ENCODE measurements at regions not wholly inside any gene's neighbourhood (a gene's known extent, or its start where the extent isn't known, plus 50 kb on each side); places are given as distances from the start of the nearest gene placed in this dataset.

DNA sequence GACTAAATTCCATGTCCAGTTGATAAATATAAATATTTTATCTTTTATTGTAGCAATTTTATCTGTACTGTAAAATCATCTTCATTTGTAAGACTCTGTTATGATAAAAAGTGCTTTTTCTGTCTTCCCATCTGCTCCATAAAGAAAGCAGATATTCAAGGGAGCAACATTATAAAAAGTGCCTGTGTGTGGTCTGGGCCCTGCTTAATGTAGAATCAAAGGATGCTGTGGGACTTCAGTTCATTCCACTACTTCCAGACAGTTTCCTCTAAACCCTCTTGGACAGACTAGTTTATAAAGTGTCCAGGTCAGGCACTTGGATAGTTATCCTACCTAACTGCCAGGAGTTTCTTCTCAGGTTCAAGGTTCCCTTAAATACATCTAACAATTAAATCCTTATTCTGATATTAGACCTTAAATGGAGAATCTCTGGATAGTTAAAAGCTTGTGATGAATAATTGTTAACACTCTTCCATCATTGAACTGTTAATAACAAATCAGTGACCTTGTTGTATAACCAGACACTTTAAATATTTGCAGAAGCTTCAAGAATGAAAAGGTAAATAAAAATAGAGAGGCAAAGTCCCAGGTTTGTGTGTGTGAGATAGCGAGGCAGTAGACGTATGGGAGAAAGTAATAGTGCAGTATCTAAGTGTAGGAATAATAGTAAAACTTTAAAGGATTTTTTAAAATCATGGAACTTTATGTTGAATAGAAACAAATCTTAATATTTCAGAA lies 237.5 kb upstream of the CTSO start:
- POLR2A ChIA-PET, result interaction anchor here (1.1 kb wide), 1 partner anchor 237 kb away, joined by 4 read pairs; the partner anchor contains the start of gene CTSO
- CTCF ChIA-PET, result no interaction called here

GRCh38 chr4:156190615-156191014 lies 236.9 kb upstream of the CTSO start:
- no peak for TF ChIP-seq CTCF (IDR thresholded peaks at IDR 0.05; ENCODE audit: insufficient read depth, low read length, missing control alignments)
- POLR2A ChIA-PET, result interaction anchor here (1.1 kb wide), 1 partner anchor 237 kb away, joined by 4 read pairs; the partner anchor contains the start of gene CTSO
- no peak overlapping the region for H3K4me3 ChIP-seq (ENCODE audit: low read depth, low read length)
- peak; percentile 75 for DNase-seq (ENCODE audit: low read depth, low spot score)
- CTCF ChIA-PET, result no interaction called here

More for the DNA sequence above, 237.5 kb upstream of the CTSO start:
- H3K4me3 ChIP-seq (ENCODE audit: low read depth, low read length), result no peak overlapping the region
- no peak for DNase-seq (ENCODE audit: low read depth, low spot score)
- no peak for TF ChIP-seq CTCF (IDR thresholded peaks at IDR 0.05; ENCODE audit: insufficient read depth, low read length, missing control alignments)

DNA sequence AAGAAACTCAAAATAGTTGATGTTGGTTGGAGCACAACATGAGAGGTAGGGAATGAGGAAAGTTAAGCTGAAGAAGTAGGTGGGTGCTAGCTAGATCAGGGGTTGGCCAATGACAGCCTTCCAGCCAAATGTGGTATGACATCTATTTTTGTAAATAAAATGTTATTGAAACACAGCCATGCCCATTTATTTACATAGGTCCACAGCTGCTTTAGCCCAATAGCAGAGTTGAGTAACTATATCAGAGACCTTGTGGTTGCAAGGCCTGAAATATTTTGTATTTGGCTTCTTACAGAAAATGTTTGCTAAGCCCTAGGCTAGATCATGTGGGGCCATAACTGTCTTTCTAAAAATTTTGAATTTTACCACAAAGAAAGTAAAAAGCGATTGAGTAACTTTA lies 234.9 kb upstream of the CTSO start:
- no peak overlapping the region for H3K4me3 ChIP-seq (ENCODE audit: low read depth, low read length)
- ChIA-PET CTCF (no interaction called here), POLR2A (no interaction called here)
- TF ChIP-seq CTCF (IDR thresholded peaks at IDR 0.05; ENCODE audit: insufficient read depth, low read length, missing control alignments), result no peak
- DNase-seq (ENCODE audit: low read depth, low spot score), result no peak

DNA sequence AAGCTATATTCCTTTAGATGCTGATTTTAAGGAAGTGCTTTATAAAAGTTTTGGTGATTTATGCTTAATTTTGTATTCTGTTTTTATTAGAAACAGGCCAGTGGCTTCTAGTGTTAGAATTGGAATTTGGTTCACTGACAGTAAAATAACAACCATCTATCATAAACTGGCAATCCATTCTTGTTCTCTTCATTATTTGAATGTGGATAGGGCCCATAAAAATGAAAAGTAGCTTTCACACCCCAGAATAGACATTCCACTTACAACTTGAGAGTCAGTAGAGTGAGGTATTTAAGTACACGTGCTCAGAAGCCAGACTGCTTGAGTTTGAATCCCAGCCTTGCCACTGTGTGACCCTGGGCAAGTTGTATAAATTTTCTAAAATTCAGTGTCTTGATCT lies 232.4 kb upstream of the CTSO start:
- CTCF ChIA-PET, result interaction anchor here (1.1 to 1.5 kb wide), 2 partner anchors 10 to 73 kb away, joined by 4 read pairs; no protein-coding TSS in a partner anchor
- H3K4me3 ChIP-seq (ENCODE audit: low read depth, low read length), result no peak overlapping the region
- no peak for DNase-seq (ENCODE audit: low read depth, low spot score)
- TF ChIP-seq CTCF (IDR thresholded peaks at IDR 0.05; ENCODE audit: insufficient read depth, low read length, missing control alignments), result no peak
- POLR2A ChIA-PET, result no interaction called here

DNA sequence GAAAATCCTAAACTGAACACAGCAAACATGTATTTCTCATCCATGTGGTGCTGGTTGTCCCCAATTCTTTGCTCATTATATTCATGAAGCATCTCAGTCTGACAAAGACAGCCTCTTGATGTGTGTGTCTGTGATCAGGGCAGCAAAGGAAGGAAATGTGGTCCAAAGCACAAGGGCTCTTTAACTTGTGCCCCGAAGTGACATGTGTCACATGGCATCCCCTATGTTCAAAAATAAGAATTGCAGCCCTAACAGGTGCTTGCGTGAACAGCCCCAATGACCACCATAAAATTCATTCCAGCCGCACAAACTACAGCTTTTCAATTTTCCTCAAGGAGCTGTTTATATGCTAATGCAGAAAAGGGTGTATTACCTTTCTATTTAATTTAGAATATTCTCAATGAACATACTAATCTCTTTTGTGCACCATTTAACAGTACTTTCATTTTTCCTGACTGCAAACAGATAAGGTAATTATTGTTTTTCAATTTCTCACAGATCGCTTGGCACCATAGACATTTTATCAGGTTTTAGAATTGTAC lies 231.9 kb upstream of the CTSO start:
- no peak for TF ChIP-seq CTCF (IDR thresholded peaks at IDR 0.05; ENCODE audit: insufficient read depth, low read length, missing control alignments)
- ChIA-PET POLR2A (no interaction called here), CTCF (interaction anchor here (1.1 to 1.5 kb wide), 2 partner anchors 9 to 72 kb away, joined by 4 read pairs; no protein-coding TSS in a partner anchor)
- no peak overlapping the region for H3K4me3 ChIP-seq (ENCODE audit: low read depth, low read length)
- no peak for DNase-seq (ENCODE audit: low read depth, low spot score)

- no peak for DNase-seq (ENCODE audit: low read depth, low spot score)
- no peak overlapping the region for H3K4me3 ChIP-seq (ENCODE audit: low read depth, low read length)
- CTCF ChIA-PET, result interaction anchor here (1.0 to 1.2 kb wide), 2 partner anchors 13 to 14 kb away, joined by 3 to 5 read pairs; no protein-coding TSS in a partner anchor
- POLR2A ChIA-PET, result no interaction called here
- no peak for TF ChIP-seq CTCF (IDR thresholded peaks at IDR 0.05; ENCODE audit: insufficient read depth, low read length, missing control alignments)
These were observed 228.6 kb upstream of the CTSO start for GRCh38 chr4:156182269-156182668.

All from AG04449 (cell line).